OCI-LY7 (cell line): ENCODE measurements at regions not wholly inside any gene's neighbourhood (a gene's known extent, or its start where the extent isn't known, plus 50 kb on each side); places are given as distances from the start of the nearest gene placed in this dataset.

ENCODE experiments used
- BruUV-seq: library from RNA; stranded (reverse); fragments of 400-500 nt; replicated peaks from 2 replicates; lab custom pipeline; 2021; lab: Mats Ljungman, UMichigan
- CTCF ChIA-PET: fragments of 300-600 bp; sonication (Branson Sonifier 250); formaldehyde crosslinking; loops from one replicate; lab custom pipeline; 2022; ENCODE audit warnings: antibody characterized with exemption; ENCODE audit not compliant: unreplicated experiment; lab: Charles Lee
- POLR2A ChIA-PET: fragments of 300-600 bp; sonication (Branson Sonifier 250); formaldehyde crosslinking; loops from one replicate; lab custom pipeline; 2022; ENCODE audit warnings: antibody characterized with exemption; lab: Charles Lee
- DNase-seq: peaks from one replicate; pipeline ENCODE4 v3.0.0-alpha.2; 2015; ENCODE audit warnings: low spot score
- H2AFZ ChIP-seq: fragments of 200-600 bp; sonication (generic), shearing (Covaris generic); 2 replicates; pipeline ENCODE4 v1.6.1; 2014; ENCODE audit warnings: mild to moderate bottlenecking, antibody characterized with exemption, low read length, moderate library complexity
- H3K27ac ChIP-seq: fragments of 200-600 bp; sonication (generic); 2 replicates; pipeline ENCODE4 v1.5.1; 2014; ENCODE audit warnings: mixed run types, low read depth, mild to moderate bottlenecking, moderate library complexity, low read length, inconsistent platforms; ENCODE audit not compliant: poor library complexity, severe bottlenecking
- H3K36me3 ChIP-seq: fragments of 200-600 bp; sonication (generic); 2 replicates; pipeline ENCODE4 v1.6.1; 2014; ENCODE audit warnings: mild to moderate bottlenecking, antibody characterized with exemption, low read length, moderate library complexity, mixed read lengths; ENCODE audit not compliant: insufficient read depth
- H3K4me1 ChIP-seq: fragments of 200-600 bp; sonication (generic); 2 replicates; pipeline ENCODE4 v1.5.1; 2014; ENCODE audit warnings: mild to moderate bottlenecking, low read length; ENCODE audit not compliant: insufficient read depth, poor library complexity, severe bottlenecking
- H3K4me2 ChIP-seq: fragments of 200-600 bp; sonication (generic); 2 replicates; pipeline ENCODE4 v1.6.1; 2014; ENCODE audit warnings: mild to moderate bottlenecking, low read length
- H3K4me3 ChIP-seq: fragments of 200-600 bp; sonication (generic); 2 replicates; pipeline ENCODE4 v1.5.1; 2014; ENCODE audit warnings: mild to moderate bottlenecking, low read depth, low read length; ENCODE audit not compliant: poor library complexity, severe bottlenecking
- H3K79me2 ChIP-seq: fragments of 200-600 bp; sonication (generic); 2 replicates; pipeline ENCODE4 v1.6.1; 2016; ENCODE audit warnings: low read depth, mild to moderate bottlenecking, low read length, moderate library complexity, mixed read lengths; ENCODE audit not compliant: insufficient read depth
- H3K9me2 ChIP-seq: fragments of 200-600 bp; sonication (generic); 2 replicates; pipeline ENCODE4 v1.6.1; 2016; ENCODE audit warnings: mild to moderate bottlenecking, low read length, mixed read lengths; ENCODE audit not compliant: insufficient read depth
- H3K9me3 ChIP-seq: fragments of 200-600 bp; sonication (generic); 2 replicates; pipeline ENCODE4 v1.6.1; 2014; ENCODE audit warnings: mild to moderate bottlenecking, mixed run types, low read length, mixed read lengths
- H4K20me1 ChIP-seq: fragments of 200-600 bp; sonication (generic); 2 replicates; pipeline ENCODE4 v1.6.1; 2014; ENCODE audit warnings: mild to moderate bottlenecking, antibody characterized with exemption, low read length, moderate library complexity, mixed read lengths; ENCODE audit not compliant: insufficient read depth
- EZH2phosphoT487 ChIP-seq: fragments of 200-600 bp; sonication (generic); IDR thresholded peaks from 2 replicates; pipeline ENCODE4 v1.6.1; 2018; ENCODE audit warnings: low read depth, borderline replicate concordance, mild to moderate bottlenecking, mixed run types, antibody characterized with exemption, low read length, moderate library complexity, mixed read lengths
- intact Hi-C: fragments of 100-400 bp; cut with micrococcal nuclease; formaldehyde crosslinking; loops from one replicate; pipeline ENCODE4 v1.10.0; 2022; ENCODE audit not compliant: unreplicated experiment
- TF ChIP-seq, protein P1 (sequence below): fragments of 200-600 bp; sonication (generic); conservative IDR thresholded peaks from 2 replicates; pipeline ENCODE4 v1.5.1; 2014; ENCODE audit warnings: mild to moderate bottlenecking, antibody characterized with exemption, low read length, moderate library complexity, mixed read lengths

GRCh38 chr2:150351922-150352321, 135.5 kb downstream of the RND3 start:
- Histone ChIP-seq H3K9me2 (no peaks in the 10 kb centered on the region), H3K79me2 (no peaks in the 10 kb centered on the region), H3K27ac (no peak overlapping the region), H3K36me3 (no peaks in the 10 kb centered on the region), H3K4me3 (no peak overlapping the region), H3K9me3 (no peaks in the 10 kb centered on the region), H2AFZ (no peak overlapping the region), H3K4me2 (no peak overlapping the region), H4K20me1 (no peaks in the 10 kb centered on the region), H3K4me1 (no peaks in the 10 kb centered on the region)
- BruUV-seq: no TSS peak
- POLR2A ChIA-PET: no interaction called here
- intact Hi-C loops: no loop called here
- no peak for DNase-seq
- CTCF ChIA-PET: no interaction called here
- TF ChIP-seq, protein P1, sequence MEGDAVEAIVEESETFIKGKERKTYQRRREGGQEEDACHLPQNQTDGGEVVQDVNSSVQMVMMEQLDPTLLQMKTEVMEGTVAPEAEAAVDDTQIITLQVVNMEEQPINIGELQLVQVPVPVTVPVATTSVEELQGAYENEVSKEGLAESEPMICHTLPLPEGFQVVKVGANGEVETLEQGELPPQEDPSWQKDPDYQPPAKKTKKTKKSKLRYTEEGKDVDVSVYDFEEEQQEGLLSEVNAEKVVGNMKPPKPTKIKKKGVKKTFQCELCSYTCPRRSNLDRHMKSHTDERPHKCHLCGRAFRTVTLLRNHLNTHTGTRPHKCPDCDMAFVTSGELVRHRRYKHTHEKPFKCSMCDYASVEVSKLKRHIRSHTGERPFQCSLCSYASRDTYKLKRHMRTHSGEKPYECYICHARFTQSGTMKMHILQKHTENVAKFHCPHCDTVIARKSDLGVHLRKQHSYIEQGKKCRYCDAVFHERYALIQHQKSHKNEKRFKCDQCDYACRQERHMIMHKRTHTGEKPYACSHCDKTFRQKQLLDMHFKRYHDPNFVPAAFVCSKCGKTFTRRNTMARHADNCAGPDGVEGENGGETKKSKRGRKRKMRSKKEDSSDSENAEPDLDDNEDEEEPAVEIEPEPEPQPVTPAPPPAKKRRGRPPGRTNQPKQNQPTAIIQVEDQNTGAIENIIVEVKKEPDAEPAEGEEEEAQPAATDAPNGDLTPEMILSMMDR: no peak
- no peak for TF ChIP-seq EZH2phosphoT487

- no peaks in the 10 kb centered on the region for H3K9me2 ChIP-seq
- H3K9me3 ChIP-seq: no peaks in the 10 kb centered on the region
- H4K20me1 ChIP-seq: no peaks in the 10 kb centered on the region
- no peaks in the 10 kb centered on the region for H3K79me2 ChIP-seq
- intact Hi-C loops: no loop called here
- TF ChIP-seq, protein P1: no peak
- TF ChIP-seq EZH2phosphoT487: no peak
- no peak overlapping the region for H3K27ac ChIP-seq
- no peak overlapping the region for H3K4me3 ChIP-seq
- H2AFZ ChIP-seq: no peak overlapping the region
- no peak overlapping the region for H3K4me2 ChIP-seq
- no TSS peak for BruUV-seq
- no peaks in the 10 kb centered on the region for H3K4me1 ChIP-seq
- H3K36me3 ChIP-seq: no peaks in the 10 kb centered on the region
- CTCF ChIA-PET: no interaction called here
- POLR2A ChIA-PET: no interaction called here
- DNase-seq: no peak
Measured at GRCh38 chr2:150350500-150350899, 137.0 kb downstream of the RND3 start.

GRCh38 chr2:150346806-150347205, 140.7 kb downstream of the RND3 start:
- Histone ChIP-seq H3K27ac (no peak overlapping the region), H3K4me1 (no peaks in the 10 kb centered on the region), H3K4me3 (no peak overlapping the region), H3K79me2 (no peaks in the 10 kb centered on the region), H3K4me2 (no peak overlapping the region), H4K20me1 (no peaks in the 10 kb centered on the region), H3K36me3 (no peaks in the 10 kb centered on the region), H3K9me2 (no peaks in the 10 kb centered on the region), H3K9me3 (no peaks in the 10 kb centered on the region), H2AFZ (no peak overlapping the region)
- no peak for TF ChIP-seq EZH2phosphoT487
- TF ChIP-seq, protein P1: no peak
- ChIA-PET CTCF (no interaction called here), POLR2A (interaction anchor here (0.7 kb wide), 1 partner anchor 22 kb away, joined by 3 read pairs; no protein-coding TSS in a partner anchor)
- BruUV-seq: no TSS peak
- no peak for DNase-seq
- intact Hi-C loops: no loop called here
